Neural cell (in vitro differentiated cells): ENCODE measurements at regions not wholly inside any gene's neighbourhood (a gene's known extent, or its start where the extent isn't known, plus 50 kb on each side); places are given as distances from the start of the nearest gene placed in this dataset.

Experiments
- CTCF ChIP-seq: fragments of 450-650 bp; IDR thresholded peaks from 2 replicates; pipeline ENCODE4 v1.5.1; 2014; ENCODE audit warnings: antibody characterized with exemption, mild to moderate bottlenecking, moderate library complexity; ENCODE audit not compliant: poor library complexity, severe bottlenecking
- EP300 ChIP-seq: fragments of 450-650 bp; conservative IDR thresholded peaks from 2 replicates; pipeline ENCODE4 v1.6.1; 2014; ENCODE audit warnings: antibody characterized with exemption, mild to moderate bottlenecking, moderate library complexity; ENCODE audit not compliant: poor library complexity, severe bottlenecking
- EZH2 ChIP-seq: fragments of 200-600, 300-800 bp; shearing (Covaris generic), sonication (generic); IDR thresholded peaks from 2 replicates; pipeline ENCODE4 v1.6.1; 2014; ENCODE audit warnings: antibody characterized with exemption, low read length, borderline replicate concordance, mild to moderate bottlenecking; ENCODE audit not compliant: insufficient read depth, poor library complexity, severe bottlenecking
- MXI1 ChIP-seq: fragments of 450-650 bp; conservative IDR thresholded peaks from 2 replicates; pipeline ENCODE4 v1.6.1; 2014; ENCODE audit warnings: antibody characterized with exemption, mild to moderate bottlenecking; ENCODE audit not compliant: poor library complexity, severe bottlenecking
- POLR2AphosphoS5 ChIP-seq: IDR thresholded peaks from 2 replicates; pipeline ENCODE4 v1.6.1; 2012
- RAD21 ChIP-seq: fragments of 450-650 bp; conservative IDR thresholded peaks from 2 replicates; pipeline ENCODE4 v1.6.1; 2014; ENCODE audit warnings: antibody characterized with exemption, mild to moderate bottlenecking, moderate library complexity
- SMC3 ChIP-seq: fragments of 450-650 bp; conservative IDR thresholded peaks from 2 replicates; pipeline ENCODE4 v1.6.1; 2014; ENCODE audit warnings: antibody characterized with exemption, mild to moderate bottlenecking, moderate library complexity; ENCODE audit not compliant: poor library complexity
- TAF1 ChIP-seq: IDR thresholded peaks from 2 replicates; pipeline ENCODE4 v1.6.1; 2012; ENCODE audit warnings: low read depth

GRCh38 chr2:217215877-217216276, 356.0 kb upstream of the TNP1 start:
- TF ChIP-seq POLR2AphosphoS5 = no peak
- TF ChIP-seq CTCF = no peak
- no peak for TF ChIP-seq SMC3
- TF ChIP-seq MXI1 = no peak
- no peak for TF ChIP-seq TAF1
- TF ChIP-seq EZH2 = no peak
- TF ChIP-seq RAD21 = no peak
- TF ChIP-seq EP300 = no peak
